ENCODE measurements at regions not wholly inside any gene's neighbourhood (a gene's known extent, or its start where the extent isn't known, plus 50 kb on each side); places are given as distances from the start of the nearest gene placed in this dataset.
"Not testable (repeated sequence)": the region's sequence is repeated elsewhere in the genome, so short reads cannot be mapped to it uniquely, and the experiment has no call there.

DNA sequence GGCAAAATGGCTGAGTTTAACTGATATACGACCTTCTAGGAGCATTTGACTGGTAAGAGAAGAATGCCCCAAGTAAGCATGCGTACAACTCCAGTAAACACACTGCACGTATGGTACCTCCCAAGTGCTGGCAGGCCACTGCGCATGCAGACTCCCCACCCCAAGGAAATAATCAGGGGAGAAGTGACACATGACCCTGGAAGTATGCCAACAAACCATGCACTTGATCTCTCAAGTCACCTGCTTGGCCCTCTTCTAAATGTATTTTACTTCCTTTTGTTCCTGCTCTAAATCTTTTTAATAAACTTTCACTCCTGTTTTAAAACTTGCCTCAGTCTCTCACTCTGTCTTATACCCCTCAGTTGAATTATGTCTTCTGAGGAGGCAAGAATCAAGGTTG is 129.8 kb upstream of the COL5A2 start:
- DNase-seq (ENCODE audit: low read depth): no peak

- no peak for DNase-seq (ENCODE audit: low read depth)
Measured at GRCh38 chr2:189312211-189312610, 129.1 kb upstream of the WDR75 start.

GRCh38 chr2:189312643-189313042 is 128.6 kb upstream of the WDR75 start:
- DNase-seq (ENCODE audit: low read depth): no peak

DNA sequence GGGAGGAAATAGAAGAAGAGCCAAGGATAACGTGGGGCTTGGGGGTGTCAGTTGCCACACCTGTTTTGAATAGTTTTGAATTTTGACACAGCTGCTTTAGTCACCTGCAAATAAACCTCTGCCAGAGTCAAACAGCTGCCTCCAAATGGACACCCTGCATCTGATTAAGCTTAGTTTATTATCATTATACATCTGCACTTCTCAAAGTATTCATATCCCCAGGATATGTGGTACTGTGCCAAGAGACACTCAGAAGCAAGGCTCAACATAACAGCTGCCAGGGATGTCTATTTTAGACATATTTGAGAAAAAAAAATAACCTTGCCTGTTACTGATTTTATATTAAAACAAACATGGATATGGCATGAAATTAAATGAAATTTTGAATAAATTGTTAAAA is 122.5 kb upstream of the WDR75 start:
- DNase-seq (ENCODE audit: low read depth): peak; percentile 76

DNA sequence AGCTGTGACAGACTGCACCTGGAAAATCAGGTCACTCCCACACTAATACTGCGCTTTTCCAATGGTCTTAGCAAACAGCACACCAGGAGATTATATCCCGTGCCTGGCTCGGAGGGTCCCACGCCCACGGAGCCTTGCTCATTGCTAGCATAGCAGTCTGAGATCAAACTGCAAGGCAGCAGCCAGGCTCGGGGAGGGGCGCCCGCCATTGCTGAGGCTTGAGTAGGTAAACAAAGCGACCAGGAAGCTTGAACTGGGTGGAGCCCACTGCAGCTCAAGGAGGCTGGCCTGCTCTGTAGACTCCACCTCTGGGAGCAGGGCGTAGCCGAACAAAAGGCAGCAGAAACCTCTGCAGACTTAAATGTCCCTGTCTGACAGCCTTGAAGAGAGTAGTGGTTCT is 121.8 kb upstream of the WDR75 start:
- not testable (repeated sequence) for DNase-seq (ENCODE audit: low read depth)

- peak; percentile 94 for DNase-seq (ENCODE audit: low read depth)
Measured at GRCh38 chr2:189327879-189328847, 113.1 kb upstream of the WDR75 start.

DNA sequence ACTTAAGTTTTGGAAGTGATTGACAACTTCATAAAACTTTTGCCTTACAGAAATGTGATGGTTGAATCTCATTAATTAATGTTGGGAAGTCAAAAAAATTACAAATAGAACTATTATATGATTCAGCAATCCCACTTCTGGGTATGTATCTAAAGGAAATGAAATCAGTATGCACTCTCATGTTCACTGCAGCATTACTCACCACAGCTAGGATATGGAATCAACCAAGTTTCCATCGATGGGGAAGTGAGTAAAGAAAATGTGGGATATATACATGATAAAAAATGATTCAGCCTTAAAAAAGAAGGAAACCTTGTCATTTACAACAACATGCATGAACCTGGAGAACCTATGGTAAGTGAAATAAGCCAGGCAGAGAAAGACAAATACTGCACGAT is 112.4 kb upstream of the WDR75 start:
- no peak for DNase-seq (ENCODE audit: low read depth)

- peak; percentile 42 for DNase-seq (ENCODE audit: low read depth)
Measured at GRCh38 chr2:189336276-189336975, 104.8 kb upstream of the WDR75 start.

GRCh38 chr2:189337656-189338055 is 103.6 kb upstream of the WDR75 start:
- DNase-seq (ENCODE audit: low read depth): peak; percentile 97

GRCh38 chr2:189338115-189338514 is 103.2 kb upstream of the WDR75 start:
- DNase-seq (ENCODE audit: low read depth): no peak

DNA sequence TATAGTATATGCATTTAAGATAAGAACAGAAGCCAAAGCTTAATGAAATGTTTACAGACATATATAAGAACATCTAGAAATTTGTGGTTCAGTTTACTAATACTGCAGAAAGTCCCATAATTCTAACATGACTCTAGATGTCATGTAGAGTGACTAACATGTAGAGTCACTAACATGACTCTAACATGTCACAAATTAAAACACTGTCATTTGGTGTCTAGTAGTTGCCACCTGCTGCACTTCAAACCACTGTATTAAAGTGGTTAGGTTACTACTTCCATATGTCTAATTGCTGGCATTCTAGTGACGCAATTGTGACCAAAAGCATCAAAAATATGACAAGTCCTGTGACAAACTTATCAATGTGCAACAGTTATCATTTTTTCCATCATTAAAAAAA is 100.2 kb upstream of the WDR75 start:
- DNase-seq (ENCODE audit: low read depth): no peak

GRCh38 chr2:189344043-189344442 is 97.2 kb upstream of the WDR75 start:
- DNase-seq (ENCODE audit: low read depth): no peak

DNA sequence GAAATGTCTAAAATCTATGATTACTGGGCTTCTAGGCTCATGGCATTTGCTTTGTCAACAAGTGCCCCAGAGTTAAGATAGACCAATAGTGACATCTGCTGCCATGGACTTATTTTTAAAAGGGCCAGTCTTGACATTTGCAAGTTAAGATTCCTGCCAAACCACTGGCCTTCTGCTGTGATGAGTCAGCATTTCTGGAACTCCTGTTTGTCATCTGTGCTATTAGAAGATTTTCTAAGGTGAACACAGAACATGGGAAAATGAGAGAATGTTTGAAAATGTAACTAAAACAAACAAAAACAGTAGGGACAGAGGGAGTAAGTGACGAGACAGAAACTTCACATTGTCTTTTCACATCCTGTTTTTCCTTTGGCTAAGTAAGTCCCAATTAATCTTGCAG is 93.7 kb upstream of the WDR75 start:
- DNase-seq (ENCODE audit: low read depth): peak; percentile 97

GRCh38 chr2:189348369-189348768 is 92.9 kb upstream of the WDR75 start:
- DNase-seq (ENCODE audit: low read depth): no peak

GRCh38 chr2:189350540-189351209 is 90.6 kb upstream of the WDR75 start:
- peak; percentile 99 for DNase-seq (ENCODE audit: low read depth)

DNA sequence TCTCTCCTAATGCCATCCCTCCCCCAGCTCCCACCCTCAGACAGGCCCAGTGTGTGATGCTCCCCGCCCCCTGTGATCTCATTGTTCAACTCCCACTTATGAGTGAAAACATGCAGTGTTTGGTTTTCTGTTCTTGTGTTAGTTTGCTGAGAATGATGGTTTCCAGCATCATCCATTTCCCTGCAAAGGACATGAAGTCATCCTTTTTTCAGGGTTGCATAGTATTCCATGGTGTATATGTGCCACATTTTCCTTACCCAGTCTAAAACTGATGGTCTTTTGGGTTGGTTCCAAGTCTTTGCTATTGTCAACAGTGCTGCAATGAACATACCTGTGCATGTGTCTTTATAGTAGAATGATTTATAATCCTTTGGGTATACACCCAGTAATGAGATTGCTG is 89.3 kb upstream of the WDR75 start:
- DNase-seq (ENCODE audit: low read depth): not testable (repeated sequence)

DNA sequence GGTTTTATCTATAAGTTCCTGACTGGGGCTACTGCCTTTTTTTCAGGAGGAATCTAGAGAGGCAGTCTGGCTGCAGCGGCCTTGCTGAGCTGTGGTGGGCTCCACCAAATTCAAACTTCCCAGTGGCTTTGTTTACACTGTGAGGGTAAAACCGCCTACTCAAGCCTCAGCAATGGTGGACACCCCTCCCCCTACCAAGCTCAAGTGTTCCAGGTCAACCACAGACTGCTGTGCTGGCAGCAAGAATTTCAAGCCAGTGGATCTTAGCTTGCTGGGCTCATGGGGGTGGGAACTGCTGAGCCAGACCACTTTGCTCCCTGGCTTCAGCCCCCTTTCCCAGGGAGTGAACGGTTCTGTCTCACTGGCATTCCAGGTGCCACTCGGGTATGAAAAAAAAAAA is 83.9 kb upstream of the WDR75 start:
- not testable (repeated sequence) for DNase-seq (ENCODE audit: low read depth)

GRCh38 chr2:189360861-189361260 is 80.4 kb upstream of the WDR75 start:
- no peak for DNase-seq (ENCODE audit: low read depth)

GRCh38 chr2:189362283-189362682 is 79.0 kb upstream of the WDR75 start:
- no peak for DNase-seq (ENCODE audit: low read depth)

DNA sequence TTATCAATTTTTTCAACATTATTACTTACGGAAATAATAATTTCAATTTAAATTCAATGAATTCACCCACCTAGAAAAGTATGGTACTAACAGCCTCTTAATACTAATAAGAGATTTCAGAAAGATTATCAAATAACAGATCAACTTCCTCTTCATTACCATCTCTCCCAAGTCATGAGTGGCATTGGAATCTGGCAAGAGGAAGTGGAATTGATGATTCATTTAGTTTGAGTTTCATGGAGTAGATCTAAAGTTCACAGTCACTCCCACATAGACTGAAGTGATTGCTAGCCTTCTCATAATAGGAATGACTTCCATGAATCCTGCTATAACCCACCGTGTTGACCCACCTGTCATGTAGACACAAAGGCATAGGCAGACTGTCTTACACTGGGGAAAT is 77.7 kb upstream of the WDR75 start:
- peak; percentile 69 for DNase-seq (ENCODE audit: low read depth)

- DNase-seq (ENCODE audit: low read depth): no peak
Measured at GRCh38 chr2:189364607-189365006, 76.7 kb upstream of the WDR75 start.

- DNase-seq (ENCODE audit: low read depth): no peak
Measured at GRCh38 chr2:189366349-189366748, 74.9 kb upstream of the WDR75 start.

DNA sequence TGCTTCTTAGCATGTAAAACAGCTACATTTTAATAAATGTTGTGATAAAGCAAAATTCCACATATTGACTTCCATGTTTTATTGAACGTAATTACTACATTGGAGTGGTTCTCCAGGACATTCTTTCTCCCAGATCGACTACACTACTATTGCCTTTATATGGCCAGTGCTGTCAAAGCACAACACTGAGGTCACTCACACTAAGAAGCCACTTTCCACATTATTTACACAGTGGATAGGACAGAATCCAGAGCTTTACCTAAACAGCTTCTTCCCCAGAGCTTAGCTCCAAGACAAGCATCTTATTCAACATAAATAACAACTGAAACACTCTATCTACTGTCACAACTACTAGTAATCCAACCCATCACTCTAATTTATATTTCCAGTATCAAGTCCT is 73.9 kb upstream of the WDR75 start:
- no peak for DNase-seq (ENCODE audit: low read depth)

Data from fibroblast of gingiva (primary cell).